Transverse colon (tissue), 4 donors: ENCODE measurements at regions not wholly inside any gene's neighbourhood (a gene's known extent, or its start where the extent isn't known, plus 50 kb on each side); places are given as distances from the start of the nearest gene placed in this dataset.

Experiments
- DNase-seq: peaks from one replicate; pipeline ENCODE4 v3.0.0-alpha.2; 2019
- H3K27ac ChIP-seq, 4 donors: fragments of 200-600 bp; sonication (generic); 2 replicates each; pipeline ENCODE4 v1.5.1; 2016 to 2018; ENCODE audit warnings: inconsistent platforms in 4 of 4
- H3K27me3 ChIP-seq: fragments of 200-600 bp; sonication (generic); 2 replicates; pipeline ENCODE4 v1.5.1; 2017; ENCODE audit warnings: inconsistent platforms
- H3K36me3 ChIP-seq, 4 donors: fragments of 200-600 bp; sonication (generic); 2 replicates each; pipeline ENCODE4 v1.5.1; 2017 to 2019; ENCODE audit warnings: inconsistent platforms in 4 of 4
- H3K4me1 ChIP-seq, 4 donors: fragments of 200-600 bp; sonication (generic); 2 replicates each; pipeline ENCODE4 v1.5.1; 2017 to 2020; ENCODE audit warnings: inconsistent platforms in 4 of 4
- H3K4me3 ChIP-seq, 4 donors: fragments of 200-600 bp; sonication (generic); 1 replicate in 1 of 4; 2 replicates in 3 of 4; pipeline versions ENCODE4 v1.5.1 to v1.6.1; 2017 to 2019; ENCODE audit warnings: inconsistent platforms in 4 of 4
- H3K9me3 ChIP-seq, 2 donors: fragments of 200-600 bp; sonication (generic); 2 replicates each; pipeline ENCODE4 v1.5.1; 2017 to 2019; ENCODE audit warnings: inconsistent platforms in 2 of 2
- CTCF ChIP-seq, 5 experiments: fragments of 200-600 bp in 3 of 5; fragments of 450-650 bp in 2 of 5; sonication (generic) in 3 of 5; IDR thresholded peaks; 1 replicate in 2 of 5; 2 replicates in 3 of 5; pipeline ENCODE4 v1.5.1; 2016 to 2017; ENCODE audit warnings: antibody characterized with exemption in 5 of 5, inconsistent platforms in 3 of 5, mild to moderate bottlenecking in 2 of 5, moderate library complexity in 1 of 5
- EP300 ChIP-seq: sonication (generic); formaldehyde crosslinking; IDR thresholded peaks from one replicate; pipeline ENCODE4 v1.6.1; 2017; ENCODE audit warnings: antibody characterized with exemption, low read depth
- POLR2A ChIP-seq: fragments of 450-650 bp; IDR thresholded peaks from one replicate; pipeline ENCODE4 v1.6.1; 2016; ENCODE audit warnings: antibody characterized with exemption, mild to moderate bottlenecking, moderate library complexity
- POLR2AphosphoS5 ChIP-seq, 3 donors: sonication (generic); formaldehyde crosslinking; IDR thresholded peaks; one replicate each; pipeline ENCODE4 v1.6.1; 2016; ENCODE audit warnings: antibody characterized with exemption in 3 of 3
- WGBS, 2 donors: methylation state at CpG; one replicate each; pipeline ENCODE4 v1.1.5; 2018; ENCODE audit warnings: low coverage in 1 of 2; 5-methylcytosine and 5-hydroxymethylcytosine counted together
- in situ Hi-C, 4 donors: fragments of 200-750 bp; cut with MboI; loops; one replicate each; pipeline versions ENCODE4 v1.15.0 to v1.15.1; 2017; ENCODE audit warnings: low sequenced_read_pairs in 3 of 4, low pct_ligation_motif_present in 1 of 4, low pct_unique_long_range_greater_than_20kb in 1 of 4
- intact Hi-C: fragments of 100-400 bp; cut with DNase I; formaldehyde crosslinking; loops from one replicate; pipeline ENCODE4 v1.15.1; 2023; ENCODE audit warnings: low total_unique reads

GRCh38 chr12:58177366-58177765 lies 236.0 kb downstream of the ATP23 start:
- WGBS, 2 donors: 82 to 86% methylated on average over 2 of the region's 2 CpGs
- DNase-seq: no peak
- Histone ChIP-seq H3K27me3 (no peaks in the 10 kb centered on the region), H3K9me3 (no peaks in the 10 kb centered on the region), H3K27ac (no peak overlapping the region), H3K4me1 (peaks cover 0 to under 1% (median 0%) of the 10 kb centered on the region in 4 donors), H3K36me3 (no peaks in the 10 kb centered on the region), H3K4me3 (no peak overlapping the region)
- TF ChIP-seq POLR2AphosphoS5 (IDR thresholded peaks at IDR 0.05) (no peak), POLR2A (no peak), CTCF (IDR thresholded peaks at IDR 0.05) (no peak), EP300 (no peak)
- intact Hi-C loops (no loop called here), in situ Hi-C loops (no loop called here)

GRCh38 chr12:58184212-58184611 lies 242.8 kb downstream of the ATP23 start:
- intact Hi-C loops (no loop called here), in situ Hi-C loops (no loop called here)
- no peak overlapping the region for H3K4me3 ChIP-seq
- no peaks in the 10 kb centered on the region for H3K27me3 ChIP-seq
- H3K36me3 ChIP-seq: no peaks in the 10 kb centered on the region
- no peak overlapping the region for H3K27ac ChIP-seq
- no peak for TF ChIP-seq EP300
- no peaks in the 10 kb centered on the region for H3K9me3 ChIP-seq
- no peak for DNase-seq
- no peaks in the 10 kb centered on the region for H3K4me1 ChIP-seq

- no peak for DNase-seq
- H3K36me3 ChIP-seq: no peaks in the 10 kb centered on the region
- 88 to 92% methylated on average over 4 of the region's 4 CpGs for WGBS, 2 donors
- TF ChIP-seq EP300 (no peak), CTCF (IDR thresholded peaks at IDR 0.05) (no peak), POLR2AphosphoS5 (IDR thresholded peaks at IDR 0.05) (no peak), POLR2A (no peak)
- no peaks in the 10 kb centered on the region for H3K9me3 ChIP-seq
- intact Hi-C loops: no loop called here
- no peaks in the 10 kb centered on the region for H3K27me3 ChIP-seq
- in situ Hi-C loops: no loop called here
- no peak overlapping the region for H3K4me3 ChIP-seq
- no peaks in the 10 kb centered on the region for H3K4me1 ChIP-seq
- no peak overlapping the region for H3K27ac ChIP-seq
Measured at GRCh38 chr12:58186401-58186800, 245.0 kb downstream of the ATP23 start.

- Histone ChIP-seq H3K27me3 (no peaks in the 10 kb centered on the region), H3K27ac (no peak overlapping the region), H3K4me3 (no peak overlapping the region), H3K9me3 (no peaks in the 10 kb centered on the region), H3K36me3 (no peaks in the 10 kb centered on the region), H3K4me1 (no peaks in the 10 kb centered on the region)
- intact Hi-C loops (no loop called here), in situ Hi-C loops (no loop called here)
- TF ChIP-seq EP300 (no peak), CTCF (IDR thresholded peaks at IDR 0.05) (no peak)
- DNase-seq: no peak
- WGBS, 2 donors: 63 to 78% methylated on average over 3 of the region's 3 CpGs
Measured at GRCh38 chr12:58186914-58187313, 245.5 kb downstream of the ATP23 start.

GRCh38 chr12:58189030-58189429 lies 247.7 kb downstream of the ATP23 start:
- Histone ChIP-seq H3K27ac (no peak overlapping the region), H3K27me3 (no peaks in the 10 kb centered on the region), H3K4me3 (no peak overlapping the region), H3K4me1 (no peaks in the 10 kb centered on the region), H3K36me3 (no peaks in the 10 kb centered on the region), H3K9me3 (no peaks in the 10 kb centered on the region)
- intact Hi-C loops: no loop called here
- in situ Hi-C loops: no loop called here
- WGBS, 2 donors: 75 to 78% methylated on average over 1 of the region's 1 CpG
- TF ChIP-seq POLR2AphosphoS5 (IDR thresholded peaks at IDR 0.05) (no peak), CTCF (IDR thresholded peaks at IDR 0.05) (no peak), POLR2A (no peak), EP300 (no peak)
- no peak for DNase-seq
